ENCODE measurements at regions not wholly inside any gene's neighbourhood (a gene's known extent, or its start where the extent isn't known, plus 50 kb on each side); places are given as distances from the start of the nearest gene placed in this dataset.

DNA sequence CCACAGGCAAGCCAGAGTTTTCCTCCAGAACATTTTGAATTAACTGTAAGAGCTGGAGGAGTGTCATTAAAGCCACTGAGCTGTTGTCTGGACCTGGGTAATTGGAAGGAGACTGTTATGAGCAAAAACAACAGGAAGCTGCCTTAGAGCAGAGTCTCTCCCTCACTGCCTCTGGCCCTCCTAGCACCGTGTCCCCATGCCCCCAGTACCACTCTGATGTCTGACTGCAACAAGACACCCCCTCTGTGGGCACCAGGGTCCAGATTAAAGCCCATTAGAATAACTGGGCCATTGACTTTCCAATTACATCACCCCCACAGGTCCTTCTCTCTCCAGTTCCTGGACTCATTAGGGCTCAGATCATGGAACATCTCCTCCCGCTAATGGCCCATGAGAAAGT lies 216.3 kb downstream of the USP6NL start:
- TF ChIP-seq CTCF (IDR thresholded peaks at IDR 0.05), result no peak
- no peak for TF ChIP-seq POLR2A (IDR thresholded peaks at IDR 0.05)
